ENCODE measurements at regions not wholly inside any gene's neighbourhood (a gene's known extent, or its start where the extent isn't known, plus 50 kb on each side); places are given as distances from the start of the nearest gene placed in this dataset.

DNA sequence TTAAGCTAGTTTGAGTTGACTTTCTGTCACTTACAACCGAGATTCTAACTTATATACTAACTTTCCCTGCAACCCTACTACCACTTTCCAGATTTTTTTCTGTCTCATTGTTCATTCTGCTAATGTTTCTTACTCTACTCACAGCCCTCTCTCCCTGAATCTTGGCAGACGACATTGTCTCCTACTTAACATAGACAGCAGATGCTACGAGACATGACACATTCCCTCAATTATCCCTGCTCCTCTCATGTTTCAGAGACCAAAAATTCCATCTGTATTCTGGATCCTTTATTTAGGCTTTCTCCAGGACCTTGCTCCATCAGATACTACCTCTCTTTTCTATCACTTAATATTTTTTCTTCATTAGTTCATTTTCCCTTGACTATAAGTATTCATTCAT, 379.1 kb upstream of the TEX13C start:
- TF ChIP-seq, protein P1, sequence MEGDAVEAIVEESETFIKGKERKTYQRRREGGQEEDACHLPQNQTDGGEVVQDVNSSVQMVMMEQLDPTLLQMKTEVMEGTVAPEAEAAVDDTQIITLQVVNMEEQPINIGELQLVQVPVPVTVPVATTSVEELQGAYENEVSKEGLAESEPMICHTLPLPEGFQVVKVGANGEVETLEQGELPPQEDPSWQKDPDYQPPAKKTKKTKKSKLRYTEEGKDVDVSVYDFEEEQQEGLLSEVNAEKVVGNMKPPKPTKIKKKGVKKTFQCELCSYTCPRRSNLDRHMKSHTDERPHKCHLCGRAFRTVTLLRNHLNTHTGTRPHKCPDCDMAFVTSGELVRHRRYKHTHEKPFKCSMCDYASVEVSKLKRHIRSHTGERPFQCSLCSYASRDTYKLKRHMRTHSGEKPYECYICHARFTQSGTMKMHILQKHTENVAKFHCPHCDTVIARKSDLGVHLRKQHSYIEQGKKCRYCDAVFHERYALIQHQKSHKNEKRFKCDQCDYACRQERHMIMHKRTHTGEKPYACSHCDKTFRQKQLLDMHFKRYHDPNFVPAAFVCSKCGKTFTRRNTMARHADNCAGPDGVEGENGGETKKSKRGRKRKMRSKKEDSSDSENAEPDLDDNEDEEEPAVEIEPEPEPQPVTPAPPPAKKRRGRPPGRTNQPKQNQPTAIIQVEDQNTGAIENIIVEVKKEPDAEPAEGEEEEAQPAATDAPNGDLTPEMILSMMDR (IDR thresholded peaks at IDR 0.05) = no peak
- TF ChIP-seq POLR2A (IDR thresholded peaks at IDR 0.05) = no peak
